ENCODE measurements at regions not wholly inside any gene's neighbourhood (a gene's known extent, or its start where the extent isn't known, plus 50 kb on each side); places are given as distances from the start of the nearest gene placed in this dataset.
A peak's percentile ranks its signal among the peaks of the same experiment; 100 is the strongest.

- no peak overlapping the region; the same call in 1 of the 2 replicates for H3K4ac ChIP-seq (ENCODE audit: low read depth, low read length)
- no peak overlapping the region for H3K4me3 ChIP-seq (ENCODE audit: insufficient read depth, low read depth, low read length)
- H3K79me1 ChIP-seq (ENCODE audit: low read depth in 1 of 2, low read length in 2 of 2) = peaks cover 26 to 41% of the 10 kb centered on the region in 2 experiments
- H3K4me1 ChIP-seq (ENCODE audit: control insufficient read depth, insufficient read depth, low read length) = peaks cover 24% of the 10 kb centered on the region
- H2AK5ac ChIP-seq (ENCODE audit: low read depth, low read length) = peak overlapping the region; percentile 27; the same call in 1 of the 2 replicates
- ATAC-seq (ENCODE audit: low read depth) (no peak), DNase-seq (no peak)
- H2AK9ac ChIP-seq (replicated peaks; ENCODE audit: low read depth, low read length, poor library complexity) = no peak overlapping the region
- H4K20me1 ChIP-seq (ENCODE audit: insufficient read depth, low read length) = peaks cover 20% of the 10 kb centered on the region
- POLR2A ChIA-PET (ENCODE audit: unreplicated experiment) = no interaction called here
- H2BK120ac ChIP-seq (ENCODE audit: low read depth, low read length) = no peak overlapping the region
- H3K9me3 ChIP-seq (ENCODE audit: control insufficient read depth, insufficient read depth, low read length) = no peaks in the 10 kb centered on the region
- H2BK15ac ChIP-seq (ENCODE audit: low read depth, low read length) = no peak overlapping the region; the same call in 2 of the 3 replicates
- no peak overlapping the region for H3K14ac ChIP-seq (replicated peaks; ENCODE audit: low read depth, low read length)
- H3K27me3 ChIP-seq (ENCODE audit: control insufficient read depth, insufficient read depth, low read length) = no peaks in the 10 kb centered on the region
- intact Hi-C loops (cut with micrococcal nuclease) (no loop called here), in situ Hi-C loops (cut with MboI; ENCODE audit: low sequenced_read_pairs) (no loop called here), dilution Hi-C loops (cut with HindIII; ENCODE audit: low sequenced_read_pairs, unreplicated experiment) (no loop called here)
- no peak overlapping the region for H4K5ac ChIP-seq (ENCODE audit: low read depth, low read length)
- no peak overlapping the region for H3K9ac ChIP-seq (ENCODE audit: low read depth, low read length)
- no peaks in the 10 kb centered on the region for H3K36me3 ChIP-seq (ENCODE audit: control insufficient read depth, insufficient read depth, low read length)
- peak overlapping the region; percentile 50; the same call in 1 of the 2 replicates for H4K91ac ChIP-seq (ENCODE audit: insufficient read depth, low read depth, low read length)
- no peak overlapping the region for H2BK20ac ChIP-seq (ENCODE audit: low read depth, low read length)
- no peak overlapping the region for H3K23ac ChIP-seq (ENCODE audit: low read depth, low read length)
- H3K4me2 ChIP-seq (ENCODE audit: low read depth, low read length) = no peak overlapping the region
- peaks cover 13% of the 10 kb centered on the region for H3K9me1 ChIP-seq (ENCODE audit: insufficient read depth, low read length)
- H3K27ac ChIP-seq (ENCODE audit: insufficient read depth, low read length) = no peak overlapping the region
- H2AFZ ChIP-seq (replicated peaks; ENCODE audit: low read length, poor library complexity) = no peak overlapping the region
- H3K56ac ChIP-seq (ENCODE audit: extremely low read depth, insufficient read depth, low read length) = no peak overlapping the region
- H4K8ac ChIP-seq (ENCODE audit: low read depth in 2 of 2, low read length in 2 of 2) = no peak overlapping the region
- 96% methylated on average over 10 of the region's 20 CpGs; no CpG with 5 or more reads in 1 of the 2 experiments for WGBS, 2 experiments (ENCODE audit: extremely low coverage in 2 of 2, insufficient read length in 1 of 2)
- no TSS peak for BruUV-seq (replicated peaks)
- no peak overlapping the region for H2BK5ac ChIP-seq (ENCODE audit: low read depth, low read length, poor library complexity, severe bottlenecking)
- CTCF ChIA-PET = no interaction called here
- no peak for TF ChIP-seq MAFK (IDR thresholded peaks at IDR 0.05; ENCODE audit: low read depth, low read length)
- no peak for TF ChIP-seq NFE2L2 (IDR thresholded peaks at IDR 0.05; ENCODE audit: low read depth, low read length)
- TF ChIP-seq MXI1 (IDR thresholded peaks at IDR 0.05; ENCODE audit: borderline replicate concordance, low read depth, low read length) = no peak
- no peak for TF ChIP-seq USF2 (IDR thresholded peaks at IDR 0.05; ENCODE audit: low read depth, low read length)
- no peak overlapping the region for H3K18ac ChIP-seq (ENCODE audit: low read depth, low read length)
These were observed 86.7 kb upstream of the GSE1 start for GRCh38 chr16:85526185-85526974.

All from IMR-90 (cell line).